ENCODE measurements at regions not wholly inside any gene's neighbourhood (a gene's known extent, or its start where the extent isn't known, plus 50 kb on each side); places are given as distances from the start of the nearest gene placed in this dataset.

GRCh38 chr1:173126421-173126820, 75.7 kb upstream of the TNFSF18 start:
- TF ChIP-seq CTCF (IDR thresholded peaks at IDR 0.05), result no peak
- TF ChIP-seq POLR2A (IDR thresholded peaks at IDR 0.05), result no peak
